ENCODE measurements at regions not wholly inside any gene's neighbourhood (a gene's known extent, or its start where the extent isn't known, plus 50 kb on each side); places are given as distances from the start of the nearest gene placed in this dataset.

GRCh38 chr1:112332176-112333150 lies 63.6 kb upstream of the CTTNBP2NL start:
- TF ChIP-seq CTCF (IDR thresholded peaks at IDR 0.05 in 8 of 11, conservative IDR thresholded peaks at IDR 0.05 in 3 of 11) = no peak
- TF ChIP-seq POLR2A (IDR thresholded peaks at IDR 0.05) = no peak
- TF ChIP-seq POLR2AphosphoS5 (IDR thresholded peaks at IDR 0.05) = no peak
